Testis (tissue), 2 donors: ENCODE measurements at regions not wholly inside any gene's neighbourhood (a gene's known extent, or its start where the extent isn't known, plus 50 kb on each side); places are given as distances from the start of the nearest gene placed in this dataset.

Source experiments
- CTCF ChIP-seq, 3 experiments: fragments of 450-650 bp in 2 of 3; fragments of 200-600 bp in 1 of 3; sonication (generic) in 1 of 3; IDR thresholded peaks; one replicate each; pipeline ENCODE4 v1.5.1; 2016 to 2019; ENCODE audit warnings: antibody characterized with exemption in 3 of 3, mild to moderate bottlenecking in 2 of 3, moderate library complexity in 1 of 3
- POLR2A ChIP-seq: fragments of 450-650 bp; IDR thresholded peaks from one replicate; pipeline ENCODE4 v1.6.1; 2017; ENCODE audit warnings: antibody characterized with exemption, mild to moderate bottlenecking, moderate library complexity

- no peak for TF ChIP-seq CTCF (IDR thresholded peaks at IDR 0.05)
- TF ChIP-seq POLR2A, result no peak
Observed at GRCh38 chr4:72827968-72828367, 241.5 kb downstream of the COX18 start.
